Cerebellar cortex (tissue), 1 donor: ENCODE measurements at regions not wholly inside any gene's neighbourhood (a gene's known extent, or its start where the extent isn't known, plus 50 kb on each side); places are given as distances from the start of the nearest gene placed in this dataset.
"Not testable (repeated sequence)": the region's sequence is repeated elsewhere in the genome, so short reads cannot be mapped to it uniquely, and the experiment has no call there.

Experiments used
- DNase-seq: peaks from one replicate; pipeline ENCODE4 v3.0.0-alpha.2; 2015; ENCODE audit warnings: low spot score

DNA sequence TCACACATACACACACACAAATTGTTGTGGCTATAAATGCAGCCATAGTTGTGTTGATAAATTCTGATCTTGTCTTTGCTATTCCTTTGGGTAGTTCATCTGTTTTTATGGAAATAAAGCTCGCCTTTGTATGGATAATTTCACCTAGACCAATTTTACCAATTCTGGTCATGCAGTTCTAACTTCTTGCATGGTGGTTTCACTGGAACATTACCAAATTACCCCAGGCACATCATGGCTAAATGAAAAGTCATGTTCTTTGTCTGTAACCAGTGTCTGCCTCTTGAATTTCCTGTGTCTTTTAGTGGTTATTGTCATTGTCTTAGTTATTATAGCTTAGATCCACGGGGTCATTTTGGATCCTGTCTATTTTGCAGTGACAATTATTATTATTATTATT lies 50.3 kb upstream of the TMC1 start:
- no peak for DNase-seq

DNA sequence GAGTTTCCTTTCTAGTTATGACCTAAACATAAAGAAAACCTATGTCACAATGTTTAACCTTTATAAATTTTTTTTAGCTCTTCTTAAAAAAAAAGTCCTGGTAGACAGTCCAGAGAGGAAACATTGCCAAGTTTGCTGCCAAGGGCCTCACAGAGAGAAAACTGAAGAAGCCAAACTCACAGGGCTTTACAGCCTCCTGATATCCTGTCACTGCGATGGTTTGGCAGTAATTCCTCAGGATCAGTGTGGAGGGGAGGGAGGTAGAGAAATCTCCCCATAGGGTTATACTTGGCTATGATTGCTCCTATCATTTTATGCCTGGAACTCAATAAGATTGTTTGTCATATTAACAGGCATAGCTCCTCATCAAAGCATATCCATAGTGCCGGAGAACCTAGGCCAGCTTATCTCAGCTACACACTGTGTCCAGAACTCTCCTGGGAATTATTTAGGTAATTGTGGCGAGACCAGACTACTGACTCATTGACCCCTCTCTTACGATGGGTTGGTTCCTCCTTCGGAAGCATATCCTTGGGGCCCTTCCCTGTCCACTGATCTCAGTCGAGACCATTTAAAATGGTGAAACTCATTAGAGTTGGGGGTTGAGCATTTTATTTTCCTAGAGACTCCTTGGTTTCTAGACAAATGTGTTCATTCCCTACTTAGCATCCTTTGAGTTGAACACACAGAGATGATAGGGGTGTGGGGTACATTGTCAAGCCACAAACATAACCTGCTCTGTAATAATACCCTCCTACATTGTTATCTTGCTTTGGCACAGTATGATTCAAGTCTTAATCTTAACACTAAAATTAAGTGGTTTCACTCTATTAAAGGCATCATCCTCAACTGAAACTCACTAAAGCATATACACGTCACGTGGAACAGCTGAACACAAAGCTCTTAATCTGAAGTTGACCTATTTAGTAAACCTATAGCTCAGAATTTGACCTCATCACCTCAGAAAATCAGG lies 53.4 kb upstream of the TMC1 start:
- DNase-seq, result peak; percentile 79

DNA sequence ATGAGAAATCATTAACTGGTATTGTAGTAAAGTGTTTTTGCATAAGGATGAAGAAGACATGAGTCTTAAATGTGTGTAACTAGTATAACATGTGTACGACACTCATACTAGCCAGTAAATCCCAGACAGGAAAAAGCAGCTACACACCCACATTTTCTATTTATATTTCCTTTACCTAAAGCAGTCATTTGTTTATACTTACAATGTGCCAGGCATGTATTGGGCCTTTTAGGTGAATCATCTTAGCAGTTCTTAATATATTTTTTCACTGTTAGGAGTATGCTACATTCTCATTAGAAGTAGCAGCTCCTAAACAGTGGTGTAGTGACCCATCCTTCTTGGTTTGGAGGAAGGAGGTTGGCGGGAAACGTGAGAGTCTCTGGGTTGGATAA lies 55.8 kb upstream of the TMC1 start:
- DNase-seq, result no peak

DNA sequence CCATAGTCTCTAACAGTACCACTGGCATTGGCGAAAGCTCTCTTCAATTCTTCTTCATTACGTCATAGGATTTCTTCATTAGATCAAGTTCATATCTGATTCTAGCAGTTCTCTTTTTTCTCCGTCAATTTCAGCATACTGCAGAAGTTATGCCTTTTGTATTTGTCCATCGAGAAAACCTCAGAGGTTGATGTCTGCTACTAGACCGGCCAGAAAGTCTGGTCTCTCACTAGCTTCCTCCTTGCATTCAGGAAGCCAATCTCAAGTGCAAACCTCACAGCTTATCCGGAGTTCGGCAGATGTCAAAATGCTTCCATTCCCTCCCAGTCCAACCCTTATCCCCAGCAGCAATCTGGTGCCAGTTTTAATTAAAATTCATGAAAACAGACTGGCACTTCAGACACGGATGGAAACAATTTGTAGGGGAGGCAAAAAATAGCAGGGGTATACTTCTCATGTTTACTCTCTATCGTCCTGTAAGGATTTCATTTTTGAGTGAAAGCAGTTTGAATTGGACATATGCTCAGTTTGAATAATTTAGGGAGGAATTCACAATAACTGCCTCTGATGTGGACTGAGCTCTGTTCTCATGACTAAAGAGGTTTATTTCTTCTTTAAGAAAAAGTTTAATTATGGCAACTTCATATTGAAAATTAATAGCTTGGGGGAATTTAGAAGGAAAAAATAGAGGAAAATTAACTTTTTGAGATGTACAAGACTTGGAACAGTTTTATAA lies 56.4 kb upstream of the TMC1 start:
- DNase-seq, result peak; percentile 77

DNA sequence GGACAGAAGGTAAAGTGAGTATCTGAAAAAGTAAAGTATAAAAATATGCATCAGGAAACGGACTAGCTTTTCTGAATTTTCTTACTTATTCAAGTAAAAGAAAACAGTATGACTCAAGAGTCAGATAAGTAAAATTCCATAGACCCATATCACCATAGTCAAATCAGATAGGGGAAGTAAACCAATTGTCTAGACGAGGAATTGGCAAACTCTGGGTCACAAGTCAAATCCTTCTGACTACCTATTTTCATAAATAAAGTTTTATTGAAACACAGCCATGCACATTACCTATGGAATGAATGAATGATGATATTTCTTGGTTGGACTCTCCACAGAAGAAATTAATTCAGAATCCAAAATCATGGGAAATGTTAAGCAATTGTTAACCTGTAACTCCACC lies 59.1 kb upstream of the TMC1 start:
- DNase-seq, result no peak

DNA sequence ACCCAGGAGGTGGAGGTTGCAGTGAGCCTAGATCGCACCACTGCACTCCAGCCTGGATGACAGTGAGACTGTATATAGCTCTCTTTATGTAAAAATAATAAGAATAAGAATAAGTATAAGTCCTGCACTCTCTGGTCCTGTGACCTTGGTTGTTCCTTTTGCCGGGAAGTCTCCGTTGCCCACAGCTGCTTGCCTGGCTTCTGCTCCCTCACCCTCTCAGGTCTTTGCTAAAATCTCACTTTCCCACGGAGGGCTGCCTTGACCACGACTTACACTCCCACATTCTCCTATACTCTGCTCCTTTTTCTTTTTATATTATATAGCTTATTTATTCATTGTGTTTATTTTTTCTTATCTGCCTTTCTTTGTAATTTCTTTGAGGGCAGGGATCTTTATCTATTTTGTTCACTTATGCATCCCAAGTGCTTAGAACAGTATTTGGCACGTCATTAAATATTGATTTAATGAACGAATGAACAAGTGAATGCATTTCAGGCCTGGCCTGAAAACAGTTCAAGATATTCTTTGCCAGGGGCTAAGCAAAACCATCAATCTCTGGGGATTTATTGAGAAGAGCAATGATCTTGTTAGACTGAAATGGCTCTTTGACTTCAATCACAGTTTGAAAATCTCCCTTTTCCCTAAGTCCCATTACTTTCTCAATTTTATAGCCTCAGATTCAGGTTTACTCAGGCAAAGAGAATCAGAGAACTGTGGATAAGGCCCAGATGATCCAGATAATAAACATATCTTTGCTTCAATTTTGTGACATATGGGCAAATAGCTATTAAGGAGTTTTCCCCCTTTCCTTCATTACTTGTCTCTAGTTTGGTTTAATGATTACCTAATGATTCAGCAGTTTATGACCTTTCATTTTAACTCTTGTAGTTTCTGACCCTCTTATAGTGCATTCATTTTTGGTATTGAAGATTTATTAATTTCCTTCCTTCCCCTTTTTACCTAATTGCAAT lies 60.8 kb upstream of the TMC1 start:
- no peak for DNase-seq

DNA sequence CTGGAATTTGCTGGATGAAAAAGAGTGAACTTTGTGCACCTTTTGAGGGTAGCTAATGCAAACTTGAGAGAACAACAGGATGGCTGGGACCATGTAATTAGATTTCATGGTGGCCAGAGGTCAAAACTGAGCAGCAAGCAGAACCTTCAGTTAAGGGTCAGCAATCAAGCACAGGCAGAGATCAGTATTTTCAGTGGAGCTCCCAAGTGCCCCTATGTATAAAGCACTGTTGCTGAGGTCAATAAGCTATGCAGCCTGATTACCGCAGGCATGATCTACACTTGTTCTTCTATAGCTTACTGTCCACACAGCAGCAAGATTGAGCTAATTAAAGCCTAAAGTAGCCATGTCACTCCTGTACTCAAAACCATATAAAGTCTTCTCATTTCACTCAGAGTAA lies 62.1 kb upstream of the TMC1 start:
- no peak for DNase-seq

DNA sequence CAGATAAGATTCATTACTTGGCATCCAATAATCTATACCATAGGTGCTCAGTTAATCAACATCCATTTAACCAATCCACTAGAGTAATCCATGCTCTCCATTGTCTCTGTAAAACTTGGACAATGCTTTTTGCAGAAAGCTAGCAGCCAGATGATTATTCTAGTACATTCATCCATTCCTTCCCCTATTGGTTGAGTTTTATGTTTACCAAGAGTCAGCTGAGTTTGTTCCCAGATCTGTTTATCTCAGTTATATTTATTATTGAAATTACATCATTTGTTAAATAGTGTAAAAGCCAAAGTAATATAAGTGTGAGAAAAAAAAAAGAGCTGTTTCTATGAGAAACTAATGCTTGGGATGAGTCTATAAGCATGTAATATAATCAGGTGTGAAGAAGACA lies 63.3 kb upstream of the TMC1 start:
- no peak for DNase-seq

DNA sequence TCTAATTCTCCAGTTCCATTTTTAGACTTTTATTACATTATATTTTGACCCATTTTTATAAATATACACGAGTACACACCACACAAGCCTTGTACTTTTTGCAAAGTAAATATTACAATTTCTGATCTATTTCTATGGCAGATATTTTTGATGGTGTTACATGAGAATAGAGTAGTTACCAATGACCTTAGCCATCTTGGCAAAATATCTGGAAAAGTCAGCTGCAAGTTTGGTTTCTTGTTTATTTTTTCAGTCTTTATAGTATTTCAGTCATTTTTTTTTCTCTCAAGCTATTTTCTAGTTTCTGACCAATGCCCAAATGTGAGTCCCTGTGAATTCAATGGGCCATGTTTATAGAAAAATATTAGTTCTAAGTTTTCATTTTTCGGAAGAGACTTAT lies 64.0 kb upstream of the TMC1 start:
- no peak for DNase-seq

DNA sequence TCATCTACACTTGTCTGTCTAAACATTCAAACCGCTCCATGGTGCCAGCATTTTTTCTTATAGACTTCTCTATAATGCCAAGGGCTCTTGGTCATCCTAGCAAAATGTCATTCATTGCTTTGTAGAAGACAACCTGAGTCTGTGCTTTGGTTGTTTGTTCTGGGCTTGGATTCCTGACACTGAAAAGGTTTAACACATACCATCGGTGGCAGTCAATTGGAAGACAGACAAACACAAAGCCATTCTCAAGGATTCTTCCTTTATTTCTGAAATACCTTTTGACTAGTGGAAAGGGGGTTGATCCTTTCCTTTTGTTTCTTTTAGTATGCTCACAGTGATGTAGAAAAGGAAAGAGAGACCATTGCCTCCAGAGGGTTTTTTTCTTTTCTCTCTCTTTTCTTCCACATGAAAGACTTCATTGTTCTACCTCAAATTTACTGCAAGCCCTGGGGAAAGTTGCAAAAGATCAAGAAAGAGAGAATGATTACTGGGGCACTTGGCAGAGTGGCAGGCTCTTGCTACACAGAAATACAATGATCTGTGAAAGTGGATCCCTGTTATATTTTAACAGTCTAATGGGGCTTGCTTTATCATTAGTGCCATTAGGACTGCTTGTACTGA lies 66.4 kb upstream of the TMC1 start:
- DNase-seq, result no peak

DNA sequence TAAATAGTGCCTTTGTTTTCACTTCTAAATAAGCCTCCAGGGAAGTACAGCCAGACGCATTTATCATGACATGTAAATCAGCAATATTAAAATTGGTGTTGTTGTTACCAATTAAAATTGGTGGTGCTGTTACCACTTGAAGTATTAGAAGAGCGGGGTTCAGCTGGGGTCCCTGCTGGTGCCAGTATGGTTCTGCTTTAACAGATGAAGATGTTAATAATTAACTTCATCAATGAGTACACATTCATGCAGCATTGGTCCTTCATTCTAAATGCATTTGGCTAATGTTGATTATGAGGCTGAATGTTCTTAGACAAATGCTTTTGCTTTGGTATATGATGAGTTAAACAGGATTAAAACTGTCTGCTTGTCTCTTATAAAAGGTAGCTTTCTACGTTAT lies 67.6 kb upstream of the TMC1 start:
- DNase-seq, result no peak

DNA sequence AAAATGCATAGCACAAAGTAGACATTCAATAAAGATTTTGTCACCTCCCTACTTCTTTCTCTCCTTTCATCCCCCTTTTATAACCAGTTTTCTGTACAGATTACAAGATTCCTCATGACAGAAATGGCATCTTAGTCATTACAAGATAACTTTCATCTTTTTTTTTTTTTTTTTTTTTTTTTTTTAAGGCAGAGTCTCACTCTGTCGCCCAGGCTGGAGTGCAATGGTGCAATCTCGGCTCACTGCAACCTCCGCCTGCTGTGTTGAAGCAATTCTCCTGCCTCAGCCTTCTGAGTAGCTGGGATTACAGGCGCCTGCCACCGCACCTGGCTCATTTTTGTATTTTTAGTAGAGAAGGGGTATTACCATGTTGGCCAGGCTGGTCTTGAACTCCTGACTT lies 75.2 kb upstream of the TMC1 start:
- DNase-seq, result not testable (repeated sequence)

DNA sequence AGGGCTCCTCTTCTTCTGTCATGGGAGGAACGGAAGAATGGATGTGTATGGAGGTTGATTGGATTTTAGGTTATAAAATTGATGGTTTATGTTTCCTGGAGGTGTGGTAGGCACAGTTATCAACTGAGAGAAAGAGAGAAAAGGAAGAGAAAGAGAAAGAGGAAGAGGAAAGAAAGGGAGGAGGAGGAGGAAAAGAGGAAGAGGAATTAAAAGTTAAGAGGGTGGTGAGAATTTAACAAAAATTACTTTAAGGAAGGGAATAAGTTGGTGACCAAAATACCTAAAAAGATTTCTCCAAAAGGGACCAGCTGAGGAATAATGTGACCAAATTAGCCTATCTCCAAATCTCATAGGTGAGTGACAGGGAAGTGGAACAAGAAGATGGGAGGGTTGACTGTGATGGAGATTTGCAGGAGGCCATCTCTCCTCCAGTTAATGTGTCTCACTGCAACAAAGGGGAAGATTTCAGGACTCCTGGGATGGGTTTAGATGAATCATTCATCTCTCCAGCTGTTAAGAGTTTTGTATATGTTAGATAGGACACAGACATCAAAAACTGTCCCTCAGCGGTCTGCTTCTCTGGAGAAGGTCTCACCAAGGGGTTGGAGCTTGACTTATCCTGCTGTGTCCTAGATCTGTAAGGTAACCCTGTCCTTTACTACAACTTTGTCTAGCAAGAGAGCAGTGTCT lies 76.0 kb upstream of the TMC1 start:
- no peak for DNase-seq

DNA sequence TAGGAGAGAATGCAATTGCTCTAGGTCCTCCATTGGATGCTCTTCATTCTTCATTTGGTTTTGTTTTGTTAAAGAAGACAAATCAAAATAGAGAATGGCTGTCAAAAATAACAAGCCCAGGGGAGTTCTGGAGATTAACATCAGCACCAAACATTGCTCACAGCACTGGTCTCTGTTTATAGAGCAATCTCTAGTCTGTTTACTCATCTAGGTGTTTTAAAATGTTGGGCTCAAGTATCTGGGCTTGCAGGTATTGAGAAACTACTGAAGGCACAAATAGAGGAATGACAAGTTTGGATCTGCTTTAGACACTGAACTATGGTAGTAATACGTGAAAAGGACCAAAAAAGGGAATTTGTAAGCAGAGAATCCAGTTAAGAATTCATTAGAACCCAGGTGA lies 77.0 kb upstream of the TMC1 start:
- no peak for DNase-seq

DNA sequence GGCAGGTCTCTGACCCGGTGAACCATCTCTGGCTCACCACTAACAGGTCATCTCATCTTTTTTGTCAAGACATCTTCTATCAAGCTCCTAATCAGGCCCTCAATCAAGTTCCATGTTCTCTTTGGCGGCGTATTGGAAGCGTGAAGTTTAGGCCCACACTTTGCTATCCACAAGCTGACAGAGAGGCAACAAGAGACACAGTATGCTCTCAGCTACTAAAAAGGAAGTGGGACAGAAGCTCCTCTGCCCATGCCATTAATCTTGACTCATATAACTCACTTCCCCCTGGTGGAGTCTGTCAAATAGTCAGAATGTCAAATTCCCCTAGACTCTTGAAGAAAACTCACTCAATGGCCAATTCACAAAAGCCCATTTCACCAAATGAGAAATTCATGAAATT lies 77.6 kb upstream of the TMC1 start:
- DNase-seq, result no peak

DNA sequence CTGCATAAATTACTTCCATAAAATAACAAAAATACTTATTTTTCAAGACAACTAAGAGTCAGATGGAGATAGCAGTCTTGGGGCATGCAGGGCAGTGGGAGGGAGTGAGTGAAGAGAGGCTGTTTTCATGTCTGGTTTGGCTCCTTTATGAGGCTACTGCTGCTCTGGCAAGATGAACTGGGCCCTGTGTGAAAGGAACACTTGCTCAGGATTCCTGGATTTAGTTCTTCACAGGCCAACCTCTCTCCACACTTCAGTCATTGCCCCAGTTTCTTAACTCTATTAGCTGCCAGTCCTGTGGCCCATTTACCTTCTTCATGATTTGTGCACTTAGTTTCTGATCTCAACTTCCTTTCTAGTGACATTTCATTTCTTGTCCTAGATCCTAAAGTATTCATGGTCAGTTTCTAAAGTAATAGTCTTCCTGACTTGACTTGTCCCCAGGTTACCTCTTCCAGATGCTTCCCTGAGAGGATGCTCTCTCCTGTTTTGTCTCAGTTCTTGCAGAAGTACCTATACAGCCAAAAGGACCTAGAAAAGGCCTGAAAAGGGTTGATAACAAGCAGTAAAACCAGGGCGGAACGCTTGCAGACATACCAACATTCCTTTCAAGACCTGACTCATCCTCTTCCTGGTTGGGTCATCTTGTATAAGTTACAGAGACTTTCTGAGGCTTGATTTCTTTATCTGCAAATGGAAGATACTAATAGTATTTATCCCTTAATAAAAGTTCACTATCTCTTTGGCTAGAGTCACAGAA lies 77.0 kb upstream of the ZFAND5 start:
- DNase-seq, result no peak

DNA sequence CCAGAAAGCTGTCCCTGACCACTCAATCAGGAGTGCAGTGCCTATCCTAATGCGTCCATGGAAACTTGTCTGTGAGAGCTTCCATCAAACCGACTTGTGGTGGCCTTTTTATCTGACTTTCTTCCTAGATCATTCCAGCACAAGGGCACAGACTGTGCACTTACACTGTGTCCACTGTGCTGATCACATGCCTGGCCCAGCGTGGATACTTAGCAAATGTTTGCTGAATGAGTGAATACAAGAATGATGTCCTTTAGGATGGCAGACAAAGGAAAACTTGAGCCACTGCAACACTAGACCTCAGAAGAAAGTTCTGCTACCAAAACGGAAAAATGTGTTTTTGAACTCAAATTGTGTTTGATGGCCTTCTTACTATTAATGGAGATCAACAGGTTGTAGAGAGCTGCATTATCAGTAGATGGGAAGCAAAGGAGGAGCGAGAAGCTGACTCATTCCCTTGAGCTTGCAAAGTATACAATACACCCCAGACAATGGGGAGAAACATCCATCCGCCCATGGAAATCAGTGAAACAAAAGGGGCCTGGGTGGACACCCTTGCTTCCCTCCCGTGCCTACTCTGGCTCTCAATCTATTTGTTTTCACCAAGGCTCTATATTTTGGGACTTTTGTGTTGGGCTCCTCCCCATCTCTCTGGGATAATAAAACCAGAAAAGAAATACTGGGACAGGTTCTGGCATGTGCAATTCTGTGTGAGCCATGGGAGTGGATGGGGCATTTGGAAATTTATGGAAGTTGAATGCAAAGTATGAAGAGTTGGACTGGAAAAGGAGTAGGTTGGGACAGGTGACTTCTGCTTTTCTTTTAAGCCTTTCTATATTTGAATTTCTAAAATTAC lies 76.2 kb upstream of the ZFAND5 start:
- no peak for DNase-seq

DNA sequence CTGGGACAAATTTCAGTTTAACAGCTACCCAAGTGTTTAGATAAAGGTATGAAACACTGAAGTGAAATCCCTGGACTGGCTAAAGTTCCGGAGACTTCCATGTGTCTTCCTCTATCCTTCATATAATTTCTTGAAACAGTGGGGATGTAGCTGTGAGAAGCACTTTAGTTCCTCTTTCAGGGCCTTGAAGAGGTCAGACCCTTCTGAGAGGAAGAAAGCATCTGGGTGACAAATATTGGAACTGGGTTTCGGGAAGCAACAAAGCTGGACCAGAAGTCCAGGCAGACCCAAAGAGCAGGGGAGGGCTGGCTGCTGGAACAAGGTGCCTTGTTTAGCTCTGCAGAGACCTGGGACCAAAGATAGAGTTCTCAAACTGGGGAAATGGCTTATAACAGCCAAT lies 75.4 kb upstream of the ZFAND5 start:
- no peak for DNase-seq

DNA sequence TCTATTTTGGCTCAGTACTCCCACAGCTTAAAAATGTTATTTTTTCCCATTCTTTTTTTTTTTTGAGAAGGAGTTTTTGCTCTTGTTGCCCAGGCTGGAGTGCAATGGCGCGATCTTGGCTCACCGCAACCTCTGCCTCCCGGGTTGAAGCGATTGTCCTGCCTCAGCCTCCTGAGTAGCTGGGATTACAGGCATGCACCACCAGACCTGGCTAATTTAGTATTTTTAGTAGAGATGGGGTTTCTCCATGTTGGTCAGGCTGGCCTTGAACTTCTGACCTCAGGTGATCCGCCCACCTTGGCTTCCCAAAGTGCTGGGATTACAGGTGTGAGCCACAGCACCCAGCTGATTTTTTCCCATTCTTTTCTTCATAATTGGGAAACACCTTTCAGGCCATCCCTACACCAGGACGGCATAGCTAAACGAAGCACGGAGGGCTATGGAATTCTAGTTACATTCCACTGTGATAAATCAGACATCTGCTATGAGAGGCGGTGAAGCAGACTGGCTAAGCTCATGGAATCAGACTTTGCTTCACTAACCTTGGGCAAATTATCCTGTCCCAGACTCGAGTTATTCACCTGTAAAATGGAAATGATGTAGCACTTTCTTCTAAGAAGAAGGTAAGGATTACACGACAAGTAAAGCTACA lies 68.7 kb upstream of the ZFAND5 start:
- not testable (repeated sequence) for DNase-seq
